Right lobe of liver (tissue), 4 donors: ENCODE measurements at regions not wholly inside any gene's neighbourhood (a gene's known extent, or its start where the extent isn't known, plus 50 kb on each side); places are given as distances from the start of the nearest gene placed in this dataset.

Experiments used
- POLR2A ChIP-seq: fragments of 450-650 bp; IDR thresholded peaks from one replicate; pipeline ENCODE4 v1.6.1; 2017; ENCODE audit warnings: antibody characterized with exemption, mild to moderate bottlenecking
- TF ChIP-seq, protein P1 (sequence below), 4 donors: fragments of 200-600 bp in 3 of 4; fragments of 450-650 bp in 1 of 4; IDR thresholded peaks; one replicate each; pipeline versions ENCODE4 v1.5.1 to v1.8.0; 2016 to 2022; ENCODE audit warnings: antibody characterized with exemption in 4 of 4, mild to moderate bottlenecking in 2 of 4
- donor health status: DM: no; HTN: no; CAD: no.
- donor health status: DM: no; HTN: no; CAD: no.
- donor health status: DM: no; HTN: yes; CAD: no.

DNA sequence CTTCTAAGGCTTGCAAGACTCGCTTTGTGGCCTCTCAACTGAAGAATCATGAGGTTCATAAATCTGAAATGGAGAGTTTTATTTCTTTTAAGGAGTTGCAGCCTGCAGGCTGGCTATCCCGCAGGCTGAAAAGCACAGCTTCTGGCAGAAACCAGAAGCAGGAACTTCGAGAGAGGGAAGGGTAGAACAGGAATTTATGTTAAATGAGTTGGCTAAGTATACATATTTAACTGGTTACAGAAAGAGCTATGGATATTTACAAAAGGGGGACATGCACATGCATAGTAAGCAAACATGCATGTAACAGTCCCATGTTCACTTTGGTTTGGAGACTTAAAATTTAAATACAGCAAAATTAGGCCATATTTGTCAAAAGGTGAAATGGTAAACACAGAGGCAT is 787.0 kb downstream of the TFAP2A start:
- no peak for TF ChIP-seq POLR2A
- TF ChIP-seq, protein P1, sequence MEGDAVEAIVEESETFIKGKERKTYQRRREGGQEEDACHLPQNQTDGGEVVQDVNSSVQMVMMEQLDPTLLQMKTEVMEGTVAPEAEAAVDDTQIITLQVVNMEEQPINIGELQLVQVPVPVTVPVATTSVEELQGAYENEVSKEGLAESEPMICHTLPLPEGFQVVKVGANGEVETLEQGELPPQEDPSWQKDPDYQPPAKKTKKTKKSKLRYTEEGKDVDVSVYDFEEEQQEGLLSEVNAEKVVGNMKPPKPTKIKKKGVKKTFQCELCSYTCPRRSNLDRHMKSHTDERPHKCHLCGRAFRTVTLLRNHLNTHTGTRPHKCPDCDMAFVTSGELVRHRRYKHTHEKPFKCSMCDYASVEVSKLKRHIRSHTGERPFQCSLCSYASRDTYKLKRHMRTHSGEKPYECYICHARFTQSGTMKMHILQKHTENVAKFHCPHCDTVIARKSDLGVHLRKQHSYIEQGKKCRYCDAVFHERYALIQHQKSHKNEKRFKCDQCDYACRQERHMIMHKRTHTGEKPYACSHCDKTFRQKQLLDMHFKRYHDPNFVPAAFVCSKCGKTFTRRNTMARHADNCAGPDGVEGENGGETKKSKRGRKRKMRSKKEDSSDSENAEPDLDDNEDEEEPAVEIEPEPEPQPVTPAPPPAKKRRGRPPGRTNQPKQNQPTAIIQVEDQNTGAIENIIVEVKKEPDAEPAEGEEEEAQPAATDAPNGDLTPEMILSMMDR (IDR thresholded peaks at IDR 0.05) = no peak
